HFFc6 (cell line): ENCODE measurements at regions not wholly inside any gene's neighbourhood (a gene's known extent, or its start where the extent isn't known, plus 50 kb on each side); places are given as distances from the start of the nearest gene placed in this dataset.

Source experiments
- DNase-seq: peaks from one replicate; pipeline ENCODE4 v3.0.0-alpha.2; 2018
- H3K27ac Mint-ChIP-seq: 2 replicates; pipeline ENCODE4 v1.8.0; 2020; ENCODE audit warnings: mild to moderate bottlenecking, mixed read lengths
- H3K27me3 Mint-ChIP-seq: 2 replicates; pipeline ENCODE4 v1.8.0; 2021; ENCODE audit warnings: mild to moderate bottlenecking, moderate library complexity, mixed read lengths; ENCODE audit not compliant: insufficient read depth
- H3K36me3 Mint-ChIP-seq: 2 replicates; pipeline ENCODE4 v1.8.0; 2021; ENCODE audit warnings: low read depth, mixed read lengths
- H3K4me1 Mint-ChIP-seq: 2 replicates; pipeline ENCODE4 v1.8.0; 2020; ENCODE audit warnings: low read depth, mixed read lengths
- H3K4me3 Mint-ChIP-seq: 2 replicates; pipeline ENCODE4 v1.8.0; 2020; ENCODE audit warnings: mild to moderate bottlenecking, moderate library complexity, mixed read lengths
- H3K9me3 Mint-ChIP-seq: 2 replicates; pipeline ENCODE4 v1.8.0; 2020; ENCODE audit warnings: mild to moderate bottlenecking, mixed read lengths
- CTCF ChIP-seq: fragments of 200-600 bp; sonication (generic); IDR thresholded peaks from 2 replicates; pipeline ENCODE4 v1.5.0; 2021; ENCODE audit warnings: antibody characterized with exemption, mild to moderate bottlenecking

DNA sequence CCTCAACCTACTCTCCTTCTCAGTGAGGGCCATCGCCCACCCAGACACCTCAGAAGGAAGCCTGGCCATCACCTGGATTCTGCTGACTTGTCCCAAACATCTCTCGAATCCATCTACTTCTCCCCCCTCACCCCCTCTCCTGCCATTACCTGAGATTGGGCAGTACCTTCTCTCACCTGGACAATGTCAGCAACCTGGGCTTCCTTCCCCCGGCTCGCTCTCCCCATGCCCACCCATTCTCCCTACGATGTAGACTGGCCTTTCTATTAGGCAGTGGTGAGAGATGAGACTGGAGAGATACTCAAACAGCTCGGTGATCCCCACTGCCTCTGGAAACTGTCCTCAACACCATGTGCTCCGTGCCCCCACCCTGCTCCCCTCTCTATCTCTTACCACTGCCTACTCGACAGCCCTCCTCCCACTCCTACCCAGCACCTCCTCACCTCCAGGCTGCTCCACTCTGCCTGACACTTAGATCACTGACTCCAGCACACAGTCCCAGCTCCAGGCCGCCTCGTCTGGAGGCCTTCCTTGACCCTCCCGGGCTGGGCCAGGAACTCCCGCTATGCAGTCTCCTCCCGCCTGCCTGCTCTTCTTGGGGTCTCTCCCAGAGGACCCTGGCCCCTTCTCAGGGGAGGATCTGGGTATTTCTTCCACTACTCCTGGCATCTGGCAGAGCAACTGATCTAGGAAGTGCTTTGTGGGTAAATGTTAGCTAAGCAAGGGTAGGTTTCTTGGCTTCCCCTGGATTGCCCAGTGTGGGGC, 235.8 kb upstream of the NLRP1 start:
- Mint-ChIP-seq H3K9me3 (no peaks in the 10 kb centered on the region), H3K4me1 (peaks cover 12% of the 10 kb centered on the region; the same call in 1 of the 2 replicates), H3K27ac (no peak overlapping the region), H3K4me3 (no peak overlapping the region), H3K27me3 (peaks cover 26% of the 10 kb centered on the region), H3K36me3 (peaks cover 5% of the 10 kb centered on the region; the same call in 1 of the 2 replicates)
- no peak for TF ChIP-seq CTCF
- no peak for DNase-seq

DNA sequence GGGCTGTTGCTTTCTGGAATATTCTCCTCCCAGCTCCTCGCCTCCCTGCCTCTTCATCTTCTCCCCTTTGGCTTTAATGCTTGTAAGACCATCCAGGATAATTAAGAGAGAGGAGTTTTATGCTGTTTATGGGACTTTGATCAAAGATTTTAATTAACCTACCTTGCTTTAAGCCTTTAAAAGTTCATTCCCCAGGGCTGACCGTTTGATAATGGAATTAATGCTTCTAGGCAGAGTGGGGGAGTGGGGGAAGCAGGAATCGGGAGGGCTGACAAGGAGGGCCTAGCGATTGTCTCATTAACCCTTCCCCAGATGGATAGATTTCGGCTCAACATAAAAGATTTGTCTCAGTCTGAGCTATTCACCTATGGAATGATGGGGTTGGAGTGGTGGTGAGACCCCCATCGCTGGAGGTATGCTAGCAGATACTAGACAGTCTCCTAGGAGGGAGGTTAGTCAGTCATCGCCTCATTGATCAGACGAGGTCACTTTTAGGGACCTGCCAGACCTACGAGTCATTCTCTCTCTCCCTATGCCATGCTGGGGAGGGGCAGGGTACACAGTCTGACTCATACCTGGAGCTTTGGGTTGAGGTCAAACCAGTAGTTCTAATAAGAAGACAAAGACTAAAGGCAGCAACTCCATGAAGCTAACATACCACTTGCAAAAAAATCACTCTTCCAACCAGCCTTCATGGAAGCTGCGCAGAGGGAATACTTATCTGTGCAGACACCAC, 236.6 kb upstream of the NLRP1 start:
- H3K27ac Mint-ChIP-seq: no peak overlapping the region
- no peak for TF ChIP-seq CTCF
- H3K36me3 Mint-ChIP-seq: peaks cover 5% of the 10 kb centered on the region; the same call in 1 of the 2 replicates
- DNase-seq: no peak
- H3K27me3 Mint-ChIP-seq: peaks cover 23% of the 10 kb centered on the region
- H3K4me3 Mint-ChIP-seq: no peak overlapping the region
- no peaks in the 10 kb centered on the region for H3K9me3 Mint-ChIP-seq
- H3K4me1 Mint-ChIP-seq: peaks cover 20% of the 10 kb centered on the region

GRCh38 chr17:5821803-5822202, 237.5 kb upstream of the NLRP1 start:
- TF ChIP-seq CTCF: no peak
- Mint-ChIP-seq H3K4me3 (no peak overlapping the region), H3K27ac (no peak overlapping the region), H3K9me3 (0 out of 2 replicates have a peak, but pooled peaks cover under 1% of the 10 kb centered on the region), H3K27me3 (peaks cover 19% of the 10 kb centered on the region), H3K36me3 (peaks cover 5% of the 10 kb centered on the region; the same call in 1 of the 2 replicates), H3K4me1 (peaks cover 29% of the 10 kb centered on the region)
- DNase-seq: no peak

- no peak for DNase-seq
- no peak overlapping the region for H3K4me3 Mint-ChIP-seq
- no peak for TF ChIP-seq CTCF
- no peak overlapping the region for H3K27ac Mint-ChIP-seq
- peaks cover 36% of the 10 kb centered on the region for H3K4me1 Mint-ChIP-seq
- peaks cover 13% of the 10 kb centered on the region for H3K27me3 Mint-ChIP-seq
- peaks cover 7% of the 10 kb centered on the region; the same call in 1 of the 2 replicates for H3K9me3 Mint-ChIP-seq
- peaks cover 11% of the 10 kb centered on the region; the same call in 1 of the 2 replicates for H3K36me3 Mint-ChIP-seq
Measured at GRCh38 chr17:5822281-5823060, 238.2 kb upstream of the NLRP1 start.

DNA sequence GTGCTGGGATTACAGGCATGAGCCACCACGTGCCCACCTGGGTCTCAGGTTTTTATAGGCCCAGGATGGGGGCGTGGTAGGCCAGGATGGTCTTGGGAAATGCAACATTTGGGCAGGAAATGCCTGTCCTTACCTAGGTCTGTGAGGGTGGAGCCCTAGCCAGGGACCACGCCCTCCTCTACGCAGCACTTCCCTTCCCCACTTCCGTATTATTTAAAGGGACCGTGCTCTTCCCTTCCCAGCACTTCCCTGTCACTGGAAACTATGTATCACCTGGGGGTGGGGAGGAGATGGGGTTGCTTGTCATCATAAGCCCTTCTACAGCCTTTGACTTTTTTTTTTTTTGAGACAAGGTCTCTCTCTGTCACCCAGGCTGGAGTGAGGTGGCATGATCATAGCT, 238.9 kb upstream of the NLRP1 start:
- DNase-seq: no peak
- peaks cover 8% of the 10 kb centered on the region; the same call in 1 of the 2 replicates for H3K9me3 Mint-ChIP-seq
- H3K27me3 Mint-ChIP-seq: peaks cover 8% of the 10 kb centered on the region
- peaks cover 16% of the 10 kb centered on the region for H3K36me3 Mint-ChIP-seq
- H3K4me3 Mint-ChIP-seq: no peak overlapping the region
- no peak for TF ChIP-seq CTCF
- H3K4me1 Mint-ChIP-seq: peaks cover 40% of the 10 kb centered on the region
- no peak overlapping the region for H3K27ac Mint-ChIP-seq
